Tibial nerve (tissue), 4 donors: ENCODE measurements at regions not wholly inside any gene's neighbourhood (a gene's known extent, or its start where the extent isn't known, plus 50 kb on each side); places are given as distances from the start of the nearest gene placed in this dataset.

Source experiments
- DNase-seq, 2 donors: peaks; one replicate each; pipeline ENCODE4 v3.0.0-alpha.2; 2019; ENCODE audit warnings: low spot score in 2 of 2
- H3K27ac ChIP-seq, 4 donors: fragments of 200-600 bp; sonication (generic) in 3 of 4; one replicate each; pipeline ENCODE4 v1.5.1; 2017 to 2019; ENCODE audit warnings: mild to moderate bottlenecking in 1 of 4
- H3K27me3 ChIP-seq, 2 donors: fragments of 200-600 bp; sonication (generic) in 1 of 2; one replicate each; pipeline versions ENCODE4 v1.5.1 to v1.6.0; 2017 to 2019
- H3K36me3 ChIP-seq, 3 donors: fragments of 200-600 bp; sonication (generic); one replicate each; pipeline ENCODE4 v1.5.1; 2018 to 2019
- H3K4me1 ChIP-seq, 4 donors: fragments of 200-600 bp; sonication (generic) in 3 of 4; one replicate each; pipeline ENCODE4 v1.5.1; 2017 to 2019
- H3K4me3 ChIP-seq, 4 donors: fragments of 200-600 bp; sonication (generic) in 3 of 4; one replicate each; pipeline ENCODE4 v1.5.1; 2017 to 2019; ENCODE audit warnings: mild to moderate bottlenecking in 1 of 4, moderate library complexity in 1 of 4
- H3K9me3 ChIP-seq, 4 donors: fragments of 200-600 bp; sonication (generic) in 3 of 4; one replicate each; pipeline ENCODE4 v1.5.1; 2017 to 2019
- CTCF ChIP-seq, 5 experiments: fragments of 200-600 bp in 3 of 5; fragments of 450-650 bp in 2 of 5; sonication (generic) in 3 of 5; IDR thresholded peaks; one replicate each; pipeline ENCODE4 v1.5.1; 2016 to 2019; ENCODE audit warnings: antibody characterized with exemption in 5 of 5, mild to moderate bottlenecking in 3 of 5, moderate library complexity in 2 of 5
- EP300 ChIP-seq, 2 donors: sonication (generic); formaldehyde crosslinking; IDR thresholded peaks; one replicate each; pipeline ENCODE4 v1.6.1; 2017; ENCODE audit warnings: antibody characterized with exemption in 2 of 2, mild to moderate bottlenecking in 1 of 2
- POLR2A ChIP-seq, 2 donors: fragments of 450-650 bp; IDR thresholded peaks; one replicate each; pipeline ENCODE4 v1.6.1; 2017; ENCODE audit warnings: antibody characterized with exemption in 2 of 2, mild to moderate bottlenecking in 2 of 2, moderate library complexity in 2 of 2
- WGBS, 2 donors: methylation state at CpG; one replicate each; pipeline ENCODE4 v1.1.5; 2018; 5-methylcytosine and 5-hydroxymethylcytosine counted together

GRCh38 chr12:130043685-130044406, 118.4 kb upstream of the FZD10 start:
- Histone ChIP-seq H3K36me3 (no peaks in the 10 kb centered on the region), H3K27me3 (peaks cover 0 to 49% of the 10 kb centered on the region in 2 donors), H3K4me3 (no peak overlapping the region), H3K27ac (no peak overlapping the region), H3K9me3 (no peaks in the 10 kb centered on the region), H3K4me1 (peaks cover 0 to 3% (median 0%) of the 10 kb centered on the region in 4 donors)
- no peak for TF ChIP-seq EP300 (IDR thresholded peaks at IDR 0.05)
- no peak for TF ChIP-seq CTCF (IDR thresholded peaks at IDR 0.05)
- TF ChIP-seq POLR2A (IDR thresholded peaks at IDR 0.05): no peak
- no peak for DNase-seq
- 68 to 70% methylated on average over 12 to 13 of the region's 13 CpGs for WGBS, 2 donors

GRCh38 chr12:130044991-130045621, 117.2 kb upstream of the FZD10 start:
- Histone ChIP-seq H3K27ac (no peak overlapping the region), H3K9me3 (no peaks in the 10 kb centered on the region), H3K4me1 (peaks cover 0 to 3% (median 0%) of the 10 kb centered on the region in 4 donors), H3K36me3 (no peaks in the 10 kb centered on the region), H3K4me3 (no peak overlapping the region), H3K27me3 (peaks cover 0 to 47% of the 10 kb centered on the region in 2 donors)
- DNase-seq: no peak
- 12 to 14% methylated on average over 17 to 22 of the region's 22 CpGs for WGBS, 2 donors
- no peak for TF ChIP-seq POLR2A (IDR thresholded peaks at IDR 0.05)

GRCh38 chr12:130049666-130050065, 112.6 kb upstream of the FZD10 start:
- Histone ChIP-seq H3K36me3 (no peaks in the 10 kb centered on the region), H3K4me3 (no peak overlapping the region), H3K4me1 (no peaks in the 10 kb centered on the region), H3K27me3 (peaks cover 0 to 32% of the 10 kb centered on the region in 2 donors), H3K9me3 (peaks cover 0 to 5% (median 0%) of the 10 kb centered on the region in 4 donors), H3K27ac (no peak overlapping the region)
- WGBS, 2 donors: 75 to 77% methylated on average over 12 of the region's 12 CpGs
- no peak for DNase-seq
- no peak for TF ChIP-seq CTCF (IDR thresholded peaks at IDR 0.05)

- H3K27me3 ChIP-seq: peaks cover 0 to 14% of the 10 kb centered on the region in 2 donors
- DNase-seq: no peak
- TF ChIP-seq POLR2A (IDR thresholded peaks at IDR 0.05) (no peak), EP300 (IDR thresholded peaks at IDR 0.05) (no peak), CTCF (IDR thresholded peaks at IDR 0.05) (no peak)
- no peak overlapping the region for H3K4me3 ChIP-seq
- H3K36me3 ChIP-seq: no peaks in the 10 kb centered on the region
- no peak overlapping the region for H3K27ac ChIP-seq
- peaks cover 0 to 5% (median 0%) of the 10 kb centered on the region in 4 donors for H3K9me3 ChIP-seq
- no peaks in the 10 kb centered on the region for H3K4me1 ChIP-seq
- 72 to 75% methylated on average over 10 of the region's 10 CpGs for WGBS, 2 donors
Observed at GRCh38 chr12:130051900-130052299, 110.4 kb upstream of the FZD10 start.

- TF ChIP-seq POLR2A (IDR thresholded peaks at IDR 0.05): no peak
- TF ChIP-seq CTCF (IDR thresholded peaks at IDR 0.05): no peak
- no peak for TF ChIP-seq EP300 (IDR thresholded peaks at IDR 0.05)
- H3K27me3 ChIP-seq: peaks cover 0 to 10% of the 10 kb centered on the region in 2 donors
Observed at GRCh38 chr12:130053651-130054069, 108.6 kb upstream of the FZD10 start.

More at GRCh38 chr12:130053651-130054069, 108.6 kb upstream of the FZD10 start:
- WGBS, 2 donors: 12 to 17% methylated on average over 5 to 10 of the region's 10 CpGs
- Histone ChIP-seq H3K9me3 (peaks cover 0 to 5% (median 0%) of the 10 kb centered on the region in 4 donors), H3K36me3 (no peaks in the 10 kb centered on the region), H3K4me1 (no peaks in the 10 kb centered on the region), H3K27ac (no peak overlapping the region), H3K4me3 (no peak overlapping the region)
- no peak for DNase-seq
